PC-9 (cell line): ENCODE measurements at regions not wholly inside any gene's neighbourhood (a gene's known extent, or its start where the extent isn't known, plus 50 kb on each side); places are given as distances from the start of the nearest gene placed in this dataset.

ENCODE experiments used
- CTCF ChIP-seq: fragments of 200-600 bp; sonication (generic); conservative IDR thresholded peaks from 2 replicates; pipeline ENCODE4 v1.6.1; 2017; ENCODE audit warnings: mixed run types, antibody characterized with exemption, mild to moderate bottlenecking, moderate library complexity
- EZH2 ChIP-seq: fragments of 200-600 bp; sonication (generic); IDR thresholded peaks from 2 replicates; pipeline ENCODE4 v1.8.0; 2017; ENCODE audit warnings: antibody characterized with exemption, low read depth

GRCh38 chr11:87536565-87536964 lies 498.8 kb downstream of the TMEM135 start:
- no peak for TF ChIP-seq CTCF
- no peak for TF ChIP-seq EZH2
